HepG2 (cell line): ENCODE measurements at regions not wholly inside any gene's neighbourhood (a gene's known extent, or its start where the extent isn't known, plus 50 kb on each side); places are given as distances from the start of the nearest gene placed in this dataset.

Source experiments
- CHCHD3 ChIP-seq: sonication (generic); formaldehyde crosslinking; IDR thresholded peaks from 2 replicates; pipeline ENCODE4 v1.8.0; 2022; ENCODE audit warnings: mild to moderate bottlenecking, missing genetic modification reagents, moderate library complexity
- CREM ChIP-seq, 2 experiments: sonication (generic) in 1 of 2; formaldehyde crosslinking in 1 of 2; IDR thresholded peaks; 2 replicates each; pipeline versions ENCODE4 v1.4.0 to v1.6.1; 2016 to 2020; ENCODE audit warnings: antibody characterized with exemption in 1 of 2, mild to moderate bottlenecking in 1 of 2, missing genetic modification reagents in 1 of 2
- ESRRA ChIP-seq: sonication (generic); formaldehyde crosslinking; IDR thresholded peaks from 2 replicates; pipeline ENCODE4 v1.5.1; 2020; ENCODE audit warnings: mild to moderate bottlenecking, low read depth, missing genetic modification reagents
- FOXP1 ChIP-seq, 2 experiments: fragments of 450-650 bp in 1 of 2; IDR thresholded peaks; 2 replicates each; pipeline ENCODE4 v1.6.1; 2017 to 2018; ENCODE audit warnings: antibody characterized with exemption in 1 of 2
- HNF4G ChIP-seq, 2 experiments: sonication (generic) in 1 of 2; formaldehyde crosslinking in 1 of 2; IDR thresholded peaks; 2 replicates each; pipeline versions ENCODE4 v1.4.0 to v1.6.1; 2011 to 2020; ENCODE audit warnings: borderline replicate concordance in 2 of 2, low read depth in 2 of 2, mild to moderate bottlenecking in 2 of 2, low read length in 1 of 2, missing genetic modification reagents in 1 of 2, moderate library complexity in 1 of 2
- KLF11 ChIP-seq: IDR thresholded peaks from 2 replicates; pipeline ENCODE4 v1.6.1; 2016; ENCODE audit warnings: missing compliant biosample characterization
- KMT2B ChIP-seq: IDR thresholded peaks from 2 replicates; pipeline ENCODE4 v1.6.1; 2016; ENCODE audit warnings: missing genetic modification reagents, missing compliant biosample characterization
- MLX ChIP-seq: IDR thresholded peaks from 2 replicates; pipeline ENCODE4 v1.6.1; 2016
- NR3C1 ChIP-seq: sonication (generic); formaldehyde crosslinking; IDR thresholded peaks from 2 replicates; pipeline ENCODE4 v1.4.0; 2020; ENCODE audit warnings: missing genetic modification reagents
- PLRG1 ChIP-seq: fragments of 450-650 bp; conservative IDR thresholded peaks from 2 replicates; pipeline ENCODE4 v1.6.1; 2016
- RFX1 ChIP-seq: fragments of 450-650 bp; IDR thresholded peaks from 2 replicates; pipeline ENCODE4 v1.6.1; 2017
- SOX13 ChIP-seq, 3 experiments: fragments of 450-650 bp in 1 of 3; sonication (generic) in 1 of 3; formaldehyde crosslinking in 1 of 3; IDR thresholded peaks in 2 of 3; conservative IDR thresholded peaks in 1 of 3; 2 replicates each; pipeline versions ENCODE4 v1.5.0 to v1.6.1; 2016 to 2020; ENCODE audit warnings: antibody characterized with exemption in 1 of 3, mild to moderate bottlenecking in 1 of 3, missing compliant biosample characterization in 1 of 3, missing genetic modification reagents in 1 of 3, moderate library complexity in 1 of 3
- SOX5 ChIP-seq: IDR thresholded peaks from 2 replicates; pipeline ENCODE4 v1.6.1; 2016; ENCODE audit warnings: borderline replicate concordance
- THAP11 ChIP-seq: IDR thresholded peaks from 2 replicates; pipeline ENCODE4 v1.6.1; 2016; ENCODE audit warnings: missing biosample characterization, missing genetic modification reagents
- TSC22D2 ChIP-seq: sonication (generic); formaldehyde crosslinking; IDR thresholded peaks from 2 replicates; pipeline ENCODE4 v1.5.1; 2020; ENCODE audit warnings: missing genetic modification reagents, mild to moderate bottlenecking, borderline replicate concordance
- ZBTB49 ChIP-seq: sonication (generic); formaldehyde crosslinking; IDR thresholded peaks from 2 replicates; pipeline ENCODE4 v1.4.0; 2020; ENCODE audit warnings: missing genetic modification reagents, borderline replicate concordance
- ZNF614 ChIP-seq: IDR thresholded peaks from 2 replicates; pipeline ENCODE4 v1.6.1; 2018; ENCODE audit warnings: missing biosample characterization, missing genetic modification reagents, inconsistent platforms, borderline replicate concordance
- ZNF652 ChIP-seq: IDR thresholded peaks from 2 replicates; pipeline ENCODE4 v1.6.1; 2016; ENCODE audit warnings: low read depth, borderline replicate concordance
- TF ChIP-seq, protein P1 (sequence below): sonication (generic); formaldehyde crosslinking; IDR thresholded peaks from 2 replicates; pipeline ENCODE4 v1.5.0; 2020; ENCODE audit warnings: mild to moderate bottlenecking, missing genetic modification reagents, moderate library complexity
- TF ChIP-seq, protein P2 (sequence below): sonication (generic); formaldehyde crosslinking; IDR thresholded peaks from 2 replicates; pipeline ENCODE4 v1.5.1; 2020; ENCODE audit warnings: mild to moderate bottlenecking, missing genetic modification reagents, moderate library complexity

DNA sequence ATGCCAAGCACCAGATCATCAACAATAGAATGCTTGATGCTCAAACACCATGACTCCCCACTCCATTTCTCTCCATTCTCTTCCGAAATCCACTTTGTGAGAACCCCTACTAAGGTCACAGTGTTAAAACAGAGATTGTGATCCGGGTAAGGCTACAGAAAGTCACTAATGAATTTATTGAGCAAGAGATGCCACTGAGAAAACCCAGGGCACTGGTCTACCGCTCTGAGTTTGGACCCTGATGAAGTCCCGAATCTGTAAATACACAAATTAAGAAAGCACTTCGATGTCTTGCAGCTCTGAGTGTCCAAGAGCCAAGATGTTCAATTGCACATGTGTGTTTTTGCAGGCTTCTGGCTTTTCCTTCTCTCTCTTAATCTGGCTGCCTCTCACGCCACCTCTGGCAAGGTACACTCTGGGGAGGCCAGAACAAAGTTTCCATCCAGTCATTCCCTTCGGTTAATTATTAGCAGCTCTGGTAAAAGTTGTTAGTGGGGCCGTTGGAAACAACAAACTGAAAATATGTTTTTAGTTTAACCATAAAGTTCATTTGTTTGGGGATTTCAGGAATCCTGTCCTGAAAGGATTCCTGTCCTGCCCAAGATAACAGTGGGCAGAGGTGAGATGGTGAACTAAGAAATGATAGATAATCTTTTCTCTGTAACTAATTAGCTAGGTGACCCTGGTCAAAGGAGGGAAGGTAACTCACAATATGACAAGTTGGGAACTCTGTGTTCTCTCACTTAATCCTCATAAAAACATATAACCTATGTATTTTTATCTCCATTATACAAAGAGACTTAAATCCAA lies 75.4 kb downstream of the BTG1 start (continued):
- TF ChIP-seq, protein P1, sequence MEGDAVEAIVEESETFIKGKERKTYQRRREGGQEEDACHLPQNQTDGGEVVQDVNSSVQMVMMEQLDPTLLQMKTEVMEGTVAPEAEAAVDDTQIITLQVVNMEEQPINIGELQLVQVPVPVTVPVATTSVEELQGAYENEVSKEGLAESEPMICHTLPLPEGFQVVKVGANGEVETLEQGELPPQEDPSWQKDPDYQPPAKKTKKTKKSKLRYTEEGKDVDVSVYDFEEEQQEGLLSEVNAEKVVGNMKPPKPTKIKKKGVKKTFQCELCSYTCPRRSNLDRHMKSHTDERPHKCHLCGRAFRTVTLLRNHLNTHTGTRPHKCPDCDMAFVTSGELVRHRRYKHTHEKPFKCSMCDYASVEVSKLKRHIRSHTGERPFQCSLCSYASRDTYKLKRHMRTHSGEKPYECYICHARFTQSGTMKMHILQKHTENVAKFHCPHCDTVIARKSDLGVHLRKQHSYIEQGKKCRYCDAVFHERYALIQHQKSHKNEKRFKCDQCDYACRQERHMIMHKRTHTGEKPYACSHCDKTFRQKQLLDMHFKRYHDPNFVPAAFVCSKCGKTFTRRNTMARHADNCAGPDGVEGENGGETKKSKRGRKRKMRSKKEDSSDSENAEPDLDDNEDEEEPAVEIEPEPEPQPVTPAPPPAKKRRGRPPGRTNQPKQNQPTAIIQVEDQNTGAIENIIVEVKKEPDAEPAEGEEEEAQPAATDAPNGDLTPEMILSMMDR, result peak; percentile 58
- TF ChIP-seq KMT2B (CRISPR knock-in tag) (no peak), PLRG1 (no peak), HNF4G (IDR thresholded peaks at IDR 0.05; ENCODE audit: borderline replicate concordance, low read depth, low read length) (0 out of 2 replicates have a peak, but pooled peaks have one; percentile 7), HNF4G (CRISPR knock-in tag; IDR thresholded peaks at IDR 0.05; ENCODE audit: borderline replicate concordance, low read depth) (no peak), THAP11 (CRISPR knock-in tag) (peak; percentile 20; the same call in 1 of the 2 replicates), SOX13 (IDR thresholded peaks at IDR 0.05) (no peak), SOX13 (CRISPR knock-in tag; conservative IDR thresholded peaks at IDR 0.05 in 1 of 2, IDR thresholded peaks at IDR 0.05 in 1 of 2) (peak in 1 of 2 experiments; percentile 68; a peak in 2 of 4 replicates), ESRRA (CRISPR knock-in tag) (no peak), CHCHD3 (CRISPR knock-in tag) (no peak), CREM (IDR thresholded peaks at IDR 0.05) (no peak), CREM (CRISPR knock-in tag; IDR thresholded peaks at IDR 0.05) (no peak), KLF11 (CRISPR knock-in tag) (no peak), TSC22D2 (CRISPR knock-in tag) (no peak), ZNF652 (CRISPR knock-in tag) (peak; percentile 14; the same call in 1 of the 2 replicates), FOXP1 (IDR thresholded peaks at IDR 0.05) (no peak), FOXP1 (CRISPR knock-in tag; IDR thresholded peaks at IDR 0.05) (peak; percentile 86), NR3C1 (CRISPR knock-in tag) (no peak), SOX5 (CRISPR knock-in tag) (0 out of 2 replicates have a peak, but pooled peaks have one; percentile 35), ZBTB49 (CRISPR knock-in tag) (no peak), MLX (CRISPR knock-in tag) (peak; percentile 63; the same call in 1 of the 2 replicates), RFX1 (no peak), ZNF614 (CRISPR knock-in tag) (no peak)
- TF ChIP-seq, protein P2, sequence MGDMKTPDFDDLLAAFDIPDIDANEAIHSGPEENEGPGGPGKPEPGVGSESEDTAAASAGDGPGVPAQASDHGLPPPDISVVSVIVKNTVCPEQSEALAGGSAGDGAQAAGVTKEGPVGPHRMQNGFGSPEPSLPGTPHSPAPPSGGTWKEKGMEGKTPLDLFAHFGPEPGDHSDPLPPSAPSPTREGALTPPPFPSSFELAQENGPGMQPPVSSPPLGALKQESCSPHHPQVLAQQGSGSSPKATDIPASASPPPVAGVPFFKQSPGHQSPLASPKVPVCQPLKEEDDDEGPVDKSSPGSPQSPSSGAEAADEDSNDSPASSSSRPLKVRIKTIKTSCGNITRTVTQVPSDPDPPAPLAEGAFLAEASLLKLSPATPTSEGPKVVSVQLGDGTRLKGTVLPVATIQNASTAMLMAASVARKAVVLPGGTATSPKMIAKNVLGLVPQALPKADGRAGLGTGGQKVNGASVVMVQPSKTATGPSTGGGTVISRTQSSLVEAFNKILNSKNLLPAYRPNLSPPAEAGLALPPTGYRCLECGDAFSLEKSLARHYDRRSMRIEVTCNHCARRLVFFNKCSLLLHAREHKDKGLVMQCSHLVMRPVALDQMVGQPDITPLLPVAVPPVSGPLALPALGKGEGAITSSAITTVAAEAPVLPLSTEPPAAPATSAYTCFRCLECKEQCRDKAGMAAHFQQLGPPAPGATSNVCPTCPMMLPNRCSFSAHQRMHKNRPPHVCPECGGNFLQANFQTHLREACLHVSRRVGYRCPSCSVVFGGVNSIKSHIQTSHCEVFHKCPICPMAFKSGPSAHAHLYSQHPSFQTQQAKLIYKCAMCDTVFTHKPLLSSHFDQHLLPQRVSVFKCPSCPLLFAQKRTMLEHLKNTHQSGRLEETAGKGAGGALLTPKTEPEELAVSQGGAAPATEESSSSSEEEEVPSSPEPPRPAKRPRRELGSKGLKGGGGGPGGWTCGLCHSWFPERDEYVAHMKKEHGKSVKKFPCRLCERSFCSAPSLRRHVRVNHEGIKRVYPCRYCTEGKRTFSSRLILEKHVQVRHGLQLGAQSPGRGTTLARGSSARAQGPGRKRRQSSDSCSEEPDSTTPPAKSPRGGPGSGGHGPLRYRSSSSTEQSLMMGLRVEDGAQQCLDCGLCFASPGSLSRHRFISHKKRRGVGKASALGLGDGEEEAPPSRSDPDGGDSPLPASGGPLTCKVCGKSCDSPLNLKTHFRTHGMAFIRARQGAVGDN (CRISPR knock-in tag), result no peak
